ENCODE measurements at regions not wholly inside any gene's neighbourhood (a gene's known extent, or its start where the extent isn't known, plus 50 kb on each side); places are given as distances from the start of the nearest gene placed in this dataset.

DNA sequence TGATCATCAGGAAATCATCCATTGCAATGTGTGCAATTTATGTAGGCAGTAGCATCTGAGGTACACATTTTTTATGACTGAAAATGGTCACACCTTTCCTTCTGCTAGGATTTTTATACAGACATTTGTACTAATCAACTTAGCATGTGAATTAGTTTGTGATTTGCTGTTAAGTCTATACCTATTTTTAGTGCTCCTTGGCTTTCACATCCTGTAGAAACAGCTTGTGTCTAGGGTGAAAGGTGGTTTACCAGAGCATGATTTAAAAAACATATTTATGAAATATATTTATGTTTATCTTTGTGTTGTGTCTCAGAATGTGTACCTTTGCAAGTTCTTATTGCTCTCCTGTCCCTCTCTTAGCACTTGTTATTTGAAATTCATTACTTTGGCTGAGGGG, 916.0 kb downstream of the TECRL start:
- DNase-seq (ENCODE audit: low spot score in 2 of 2) = no peak
- no peaks in the 10 kb centered on the region for H3K9me3 ChIP-seq
- TF ChIP-seq CTCF (IDR thresholded peaks at IDR 0.05) = no peak
- H3K27ac ChIP-seq = no peak overlapping the region
- H3K27me3 ChIP-seq = no peaks in the 10 kb centered on the region
- H3K4me3 ChIP-seq = no peak overlapping the region
- H3K36me3 ChIP-seq = no peaks in the 10 kb centered on the region
- intact Hi-C loops (cut with DNase I) = no loop called here
- H3K4me1 ChIP-seq = no peaks in the 10 kb centered on the region

DNA sequence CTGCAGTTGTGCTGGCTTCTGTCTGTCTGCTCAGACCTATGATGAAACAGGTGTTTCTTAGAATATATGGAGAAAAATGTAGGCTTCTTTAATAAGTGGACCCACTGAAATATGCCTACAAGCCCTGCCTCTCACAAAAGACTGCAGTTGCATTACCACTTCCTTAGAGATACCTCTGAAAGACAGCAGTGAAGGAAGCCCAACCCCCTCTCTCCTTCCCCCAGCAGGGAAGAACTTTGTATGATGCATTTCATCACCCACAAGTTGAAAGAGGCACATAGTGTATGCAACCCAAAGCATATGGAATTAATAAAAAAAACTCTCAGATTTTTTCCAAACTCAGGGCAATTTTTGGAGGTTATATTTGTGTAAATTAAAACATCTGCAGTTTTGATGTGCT, 916.7 kb downstream of the TECRL start:
- H3K4me1 ChIP-seq = no peaks in the 10 kb centered on the region
- no peak for TF ChIP-seq CTCF (IDR thresholded peaks at IDR 0.05)
- no peak overlapping the region for H3K27ac ChIP-seq
- H3K27me3 ChIP-seq = no peaks in the 10 kb centered on the region
- no peaks in the 10 kb centered on the region for H3K36me3 ChIP-seq
- H3K9me3 ChIP-seq = no peaks in the 10 kb centered on the region
- intact Hi-C loops (cut with DNase I) = no loop called here
- DNase-seq (ENCODE audit: low spot score in 2 of 2) = no peak
- no peak overlapping the region for H3K4me3 ChIP-seq

DNA sequence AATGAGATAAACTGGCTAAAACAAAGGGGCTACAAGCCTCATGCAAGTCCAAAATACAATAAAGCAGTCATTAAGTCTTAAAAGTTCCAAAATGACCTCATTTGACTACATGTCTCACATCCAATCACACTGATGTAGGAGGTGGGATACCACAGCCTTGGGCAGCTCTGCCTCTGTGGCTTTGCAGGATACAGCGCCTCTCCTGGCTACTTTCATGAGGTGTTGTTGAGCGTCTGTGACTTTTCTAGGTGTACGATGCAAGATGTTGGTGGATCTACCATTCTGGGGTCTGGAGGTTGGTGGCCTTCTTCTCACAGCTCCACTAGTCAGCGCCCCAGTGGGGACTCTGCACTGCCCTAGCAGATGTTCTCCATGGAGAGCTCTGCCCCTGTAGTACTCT, 944.9 kb downstream of the TECRL start:
- Histone ChIP-seq H3K4me1 (no peaks in the 10 kb centered on the region), H3K27me3 (no peaks in the 10 kb centered on the region), H3K27ac (no peak overlapping the region), H3K36me3 (no peaks in the 10 kb centered on the region), H3K9me3 (no peaks in the 10 kb centered on the region), H3K4me3 (no peak overlapping the region)
- TF ChIP-seq CTCF (IDR thresholded peaks at IDR 0.05) = no peak
- DNase-seq (ENCODE audit: low spot score in 2 of 2) = no peak
- intact Hi-C loops (cut with DNase I) = no loop called here

DNA sequence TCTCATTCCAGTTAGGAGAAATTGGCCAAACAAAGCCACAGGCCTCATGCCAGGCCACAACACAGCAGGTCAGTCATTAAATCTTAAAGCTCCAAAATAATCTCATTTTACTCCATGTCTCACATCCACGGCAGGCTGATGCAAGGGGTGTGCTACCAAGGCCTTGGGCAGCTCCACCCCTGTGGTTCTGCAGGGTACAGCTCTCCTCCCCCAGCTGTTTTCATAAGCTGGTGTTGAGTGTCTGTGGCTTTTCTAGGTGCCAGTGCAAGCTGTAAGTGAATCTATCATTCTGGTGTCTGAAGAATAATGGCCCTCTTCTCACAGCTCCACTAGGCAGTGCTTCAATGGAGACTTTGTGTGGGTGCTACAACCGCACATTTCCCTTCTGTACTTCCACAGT, 949.2 kb downstream of the TECRL start:
- Histone ChIP-seq H3K27me3 (no peaks in the 10 kb centered on the region), H3K4me3 (no peak overlapping the region), H3K9me3 (no peaks in the 10 kb centered on the region), H3K27ac (no peak overlapping the region), H3K36me3 (no peaks in the 10 kb centered on the region), H3K4me1 (no peaks in the 10 kb centered on the region)
- TF ChIP-seq CTCF (IDR thresholded peaks at IDR 0.05) = no peak
- no peak for DNase-seq (ENCODE audit: low spot score in 2 of 2)
- intact Hi-C loops (cut with DNase I) = no loop called here

DNA sequence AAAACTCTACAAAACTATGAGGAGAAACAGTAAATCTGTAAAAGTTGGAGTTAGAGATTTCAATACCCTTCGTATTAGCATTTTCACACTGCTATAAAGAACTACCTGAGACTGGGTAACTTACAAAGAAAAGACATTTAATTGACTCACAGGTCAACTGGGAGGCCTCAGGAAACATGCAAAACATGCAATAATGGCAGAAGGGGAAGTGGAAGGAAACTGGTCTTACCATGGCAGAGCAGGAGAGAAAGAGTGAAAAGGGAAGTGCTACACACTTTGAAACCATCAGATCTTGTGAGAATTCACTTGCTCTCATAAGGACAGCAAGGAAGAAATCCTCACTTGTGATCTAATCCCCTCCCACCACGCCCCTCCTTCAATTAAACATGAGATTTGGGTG, 949.9 kb downstream of the TECRL start:
- TF ChIP-seq CTCF (IDR thresholded peaks at IDR 0.05) = no peak
- no peak for DNase-seq (ENCODE audit: low spot score in 2 of 2)
- no peaks in the 10 kb centered on the region for H3K36me3 ChIP-seq

GRCh38 chr4:63458010-63458409, 951.2 kb downstream of the TECRL start:
- intact Hi-C loops (cut with DNase I) = no loop called here
- DNase-seq (ENCODE audit: low spot score in 2 of 2) = no peak
- Histone ChIP-seq H3K4me1 (no peaks in the 10 kb centered on the region), H3K27me3 (no peaks in the 10 kb centered on the region), H3K27ac (no peak overlapping the region), H3K36me3 (no peaks in the 10 kb centered on the region), H3K9me3 (no peaks in the 10 kb centered on the region), H3K4me3 (no peak overlapping the region)
- no peak for TF ChIP-seq CTCF (IDR thresholded peaks at IDR 0.05)

More for the DNA sequence above, 949.9 kb downstream of the TECRL start:
- Histone ChIP-seq H3K4me1 (no peaks in the 10 kb centered on the region), H3K27me3 (no peaks in the 10 kb centered on the region), H3K4me3 (no peak overlapping the region), H3K9me3 (no peaks in the 10 kb centered on the region), H3K27ac (no peak overlapping the region)
- intact Hi-C loops (cut with DNase I) = no loop called here
